ENCODE measurements at regions not wholly inside any gene's neighbourhood (a gene's known extent, or its start where the extent isn't known, plus 50 kb on each side); places are given as distances from the start of the nearest gene placed in this dataset.

- TF ChIP-seq, protein P1, sequence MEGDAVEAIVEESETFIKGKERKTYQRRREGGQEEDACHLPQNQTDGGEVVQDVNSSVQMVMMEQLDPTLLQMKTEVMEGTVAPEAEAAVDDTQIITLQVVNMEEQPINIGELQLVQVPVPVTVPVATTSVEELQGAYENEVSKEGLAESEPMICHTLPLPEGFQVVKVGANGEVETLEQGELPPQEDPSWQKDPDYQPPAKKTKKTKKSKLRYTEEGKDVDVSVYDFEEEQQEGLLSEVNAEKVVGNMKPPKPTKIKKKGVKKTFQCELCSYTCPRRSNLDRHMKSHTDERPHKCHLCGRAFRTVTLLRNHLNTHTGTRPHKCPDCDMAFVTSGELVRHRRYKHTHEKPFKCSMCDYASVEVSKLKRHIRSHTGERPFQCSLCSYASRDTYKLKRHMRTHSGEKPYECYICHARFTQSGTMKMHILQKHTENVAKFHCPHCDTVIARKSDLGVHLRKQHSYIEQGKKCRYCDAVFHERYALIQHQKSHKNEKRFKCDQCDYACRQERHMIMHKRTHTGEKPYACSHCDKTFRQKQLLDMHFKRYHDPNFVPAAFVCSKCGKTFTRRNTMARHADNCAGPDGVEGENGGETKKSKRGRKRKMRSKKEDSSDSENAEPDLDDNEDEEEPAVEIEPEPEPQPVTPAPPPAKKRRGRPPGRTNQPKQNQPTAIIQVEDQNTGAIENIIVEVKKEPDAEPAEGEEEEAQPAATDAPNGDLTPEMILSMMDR (IDR thresholded peaks at IDR 0.05; ENCODE audit: insufficient read depth, low read depth, low read length): no peak
- no peak for TF ChIP-seq EZH2 (IDR thresholded peaks at IDR 0.05; ENCODE audit: insufficient read depth, low read length)
Observed at GRCh38 chr6:141472162-141472928, 660.4 kb upstream of the GJE1 start.
